ENCODE measurements at regions not wholly inside any gene's neighbourhood (a gene's known extent, or its start where the extent isn't known, plus 50 kb on each side); places are given as distances from the start of the nearest gene placed in this dataset.

DNA sequence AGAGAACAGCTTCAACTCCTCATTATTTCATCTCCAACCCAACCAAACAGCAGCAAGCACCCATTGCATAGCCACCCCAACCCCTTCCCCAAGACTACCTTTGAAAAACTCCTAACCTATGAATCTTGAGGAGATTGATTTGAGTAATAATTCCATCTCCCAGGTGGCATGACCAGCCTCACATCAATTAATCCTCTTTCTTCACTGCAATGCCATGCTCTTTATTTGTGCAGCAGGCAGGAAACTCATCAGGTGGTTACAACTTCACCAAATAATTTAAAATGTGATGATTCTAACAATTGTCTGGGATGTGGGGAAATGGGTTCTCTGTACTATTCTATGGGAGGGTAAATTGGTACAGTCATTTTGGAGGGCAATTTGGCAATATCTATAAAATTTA is 68.1 kb upstream of the POMGNT2 start:
- CTCF ChIA-PET, result no interaction called here
- Histone ChIP-seq H3K27me3 (replicated peaks; ENCODE audit: insufficient read depth, low read depth, low read length, poor library complexity) (no peaks in the 10 kb centered on the region), H3K9me3 (ENCODE audit: low read depth, low read length, poor library complexity, severe bottlenecking) (no peaks in the 10 kb centered on the region), H3K36me3 (ENCODE audit: insufficient read depth, low read length, poor library complexity, severe bottlenecking) (no peaks in the 10 kb centered on the region), H3K27ac (ENCODE audit: low read depth, low read length, poor library complexity, severe bottlenecking) (no peak overlapping the region), H3K4me3 (ENCODE audit: low read depth, low read length, poor library complexity, severe bottlenecking) (no peak overlapping the region), H3K4me1 (ENCODE audit: insufficient read depth, low read length, poor library complexity, severe bottlenecking) (no peaks in the 10 kb centered on the region)
- no peak for DNase-seq (ENCODE audit: low spot score)
- TF ChIP-seq EZH2 (IDR thresholded peaks at IDR 0.05; ENCODE audit: borderline replicate concordance, low read depth, low read length, poor library complexity, severe bottlenecking) (no peak), CTCF (conservative IDR thresholded peaks at IDR 0.05; ENCODE audit: low read depth, low read length) (no peak)
- intact Hi-C loops (cut with micrococcal nuclease; ENCODE audit: unreplicated experiment), result no loop called here
- POLR2A ChIA-PET (ENCODE audit: low non-redundant PET), result no interaction called here
- BruUV-seq (replicated peaks), result no TSS peak

DNA sequence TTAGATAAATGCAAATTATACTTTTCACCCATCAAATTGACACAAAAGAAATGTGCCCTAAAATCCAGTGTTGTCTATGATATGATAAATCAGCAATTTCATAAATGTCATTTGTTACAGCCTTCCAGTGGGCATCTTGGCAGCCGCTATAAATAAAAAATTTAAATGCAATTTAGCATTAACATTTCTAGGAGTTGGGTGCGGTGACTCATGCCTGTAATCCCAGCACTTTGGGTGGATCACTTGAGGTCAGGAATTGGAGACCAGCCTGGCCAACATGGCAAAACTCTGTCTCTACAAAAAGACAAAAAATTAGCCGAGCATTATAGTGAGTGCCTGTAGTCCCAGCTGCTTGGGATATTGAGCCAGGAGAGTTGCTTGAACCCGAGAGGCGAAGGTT is 65.9 kb upstream of the POMGNT2 start:
- DNase-seq (ENCODE audit: low spot score), result no peak

GRCh38 chr3:43170553-43170952 is 64.7 kb upstream of the POMGNT2 start:
- POLR2A ChIA-PET (ENCODE audit: low non-redundant PET), result no interaction called here
- no TSS peak for BruUV-seq (replicated peaks)
- TF ChIP-seq CTCF (conservative IDR thresholded peaks at IDR 0.05; ENCODE audit: low read depth, low read length), result no peak
- no peak for TF ChIP-seq EZH2 (IDR thresholded peaks at IDR 0.05; ENCODE audit: borderline replicate concordance, low read depth, low read length, poor library complexity, severe bottlenecking)

More for the DNA sequence above, 65.9 kb upstream of the POMGNT2 start:
- Histone ChIP-seq H3K9me3 (ENCODE audit: low read depth, low read length, poor library complexity, severe bottlenecking) (no peaks in the 10 kb centered on the region), H3K27me3 (replicated peaks; ENCODE audit: insufficient read depth, low read depth, low read length, poor library complexity) (no peaks in the 10 kb centered on the region), H3K4me3 (ENCODE audit: low read depth, low read length, poor library complexity, severe bottlenecking) (no peak overlapping the region), H3K36me3 (ENCODE audit: insufficient read depth, low read length, poor library complexity, severe bottlenecking) (no peaks in the 10 kb centered on the region), H3K27ac (ENCODE audit: low read depth, low read length, poor library complexity, severe bottlenecking) (no peak overlapping the region), H3K4me1 (ENCODE audit: insufficient read depth, low read length, poor library complexity, severe bottlenecking) (no peaks in the 10 kb centered on the region)
- CTCF ChIA-PET, result no interaction called here
- no peak for TF ChIP-seq EZH2 (IDR thresholded peaks at IDR 0.05; ENCODE audit: borderline replicate concordance, low read depth, low read length, poor library complexity, severe bottlenecking)
- TF ChIP-seq CTCF (conservative IDR thresholded peaks at IDR 0.05; ENCODE audit: low read depth, low read length), result no peak
- intact Hi-C loops (cut with micrococcal nuclease; ENCODE audit: unreplicated experiment), result no loop called here
- no TSS peak for BruUV-seq (replicated peaks)
- POLR2A ChIA-PET (ENCODE audit: low non-redundant PET), result no interaction called here

More at GRCh38 chr3:43170553-43170952, 64.7 kb upstream of the POMGNT2 start:
- DNase-seq (ENCODE audit: low spot score), result no peak
- no peaks in the 10 kb centered on the region for H3K27me3 ChIP-seq (replicated peaks; ENCODE audit: insufficient read depth, low read depth, low read length, poor library complexity)
- no peaks in the 10 kb centered on the region for H3K4me1 ChIP-seq (ENCODE audit: insufficient read depth, low read length, poor library complexity, severe bottlenecking)
- CTCF ChIA-PET, result no interaction called here
- no peak overlapping the region for H3K27ac ChIP-seq (ENCODE audit: low read depth, low read length, poor library complexity, severe bottlenecking)
- intact Hi-C loops (cut with micrococcal nuclease; ENCODE audit: unreplicated experiment), result no loop called here
- no peaks in the 10 kb centered on the region for H3K9me3 ChIP-seq (ENCODE audit: low read depth, low read length, poor library complexity, severe bottlenecking)
- no peaks in the 10 kb centered on the region for H3K36me3 ChIP-seq (ENCODE audit: insufficient read depth, low read length, poor library complexity, severe bottlenecking)
- no peak overlapping the region for H3K4me3 ChIP-seq (ENCODE audit: low read depth, low read length, poor library complexity, severe bottlenecking)

All from A673 (cell line).